ENCODE measurements at regions not wholly inside any gene's neighbourhood (a gene's known extent, or its start where the extent isn't known, plus 50 kb on each side); places are given as distances from the start of the nearest gene placed in this dataset.
A peak's percentile ranks its signal among the peaks of the same experiment; 100 is the strongest.
"Not testable (repeated sequence)": the region's sequence is repeated elsewhere in the genome, so short reads cannot be mapped to it uniquely, and the experiment has no call there.

- 74 to 84% methylated on average over 6 of the region's 6 CpGs for WGBS, 2 donors
- Histone ChIP-seq H3K9me3 (ENCODE audit: control insufficient read depth in 2 of 2, insufficient read depth in 1 of 2, low read depth in 1 of 2, low read length in 1 of 2) (no peaks in the 10 kb centered on the region), H3K27ac (ENCODE audit: low read depth in 2 of 2, low read length in 1 of 2) (no peak overlapping the region), H3K4me1 (ENCODE audit: control insufficient read depth in 2 of 2, insufficient read depth in 2 of 2, low read length in 1 of 2) (no peaks in the 10 kb centered on the region), H3K36me3 (ENCODE audit: control insufficient read depth in 2 of 2, insufficient read depth in 2 of 2, low read length in 1 of 2) (no peaks in the 10 kb centered on the region), H3K4me3 (ENCODE audit: low read depth in 1 of 2, low read length in 2 of 2) (no peak overlapping the region), H3K27me3 (ENCODE audit: control insufficient read depth in 1 of 2, insufficient read depth in 2 of 2, low read length in 2 of 2) (no peaks in the 10 kb centered on the region)
Measured at GRCh38 chr4:141328560-141329173, 108.0 kb downstream of the ZNF330 start.

GRCh38 chr4:141329174-141329569, 108.5 kb downstream of the ZNF330 start:
- no peak overlapping the region for H3K27ac ChIP-seq (ENCODE audit: low read depth in 2 of 2, low read length in 1 of 2)
- WGBS, 2 donors: 44 to 61% methylated on average over 3 of the region's 3 CpGs

GRCh38 chr4:141330616-141331015, 109.9 kb downstream of the ZNF330 start:
- Histone ChIP-seq H3K4me3 (ENCODE audit: low read depth in 1 of 2, low read length in 2 of 2) (no peak overlapping the region), H3K27me3 (ENCODE audit: control insufficient read depth in 1 of 2, insufficient read depth in 2 of 2, low read length in 2 of 2) (no peaks in the 10 kb centered on the region), H3K27ac (ENCODE audit: low read depth in 2 of 2, low read length in 1 of 2) (no peak overlapping the region), H3K9me3 (ENCODE audit: control insufficient read depth in 2 of 2, insufficient read depth in 1 of 2, low read depth in 1 of 2, low read length in 1 of 2) (no peaks in the 10 kb centered on the region), H3K4me1 (ENCODE audit: control insufficient read depth in 2 of 2, insufficient read depth in 2 of 2, low read length in 1 of 2) (no peaks in the 10 kb centered on the region), H3K36me3 (ENCODE audit: control insufficient read depth in 2 of 2, insufficient read depth in 2 of 2, low read length in 1 of 2) (no peaks in the 10 kb centered on the region)
- 79 to 89% methylated on average over 1 of the region's 1 CpG for WGBS, 2 donors

More at GRCh38 chr4:141329174-141329569, 108.5 kb downstream of the ZNF330 start:
- H3K36me3 ChIP-seq (ENCODE audit: control insufficient read depth in 2 of 2, insufficient read depth in 2 of 2, low read length in 1 of 2): no peaks in the 10 kb centered on the region
- no peak overlapping the region for H3K4me3 ChIP-seq (ENCODE audit: low read depth in 1 of 2, low read length in 2 of 2)
- no peaks in the 10 kb centered on the region for H3K27me3 ChIP-seq (ENCODE audit: control insufficient read depth in 1 of 2, insufficient read depth in 2 of 2, low read length in 2 of 2)
- no peaks in the 10 kb centered on the region for H3K9me3 ChIP-seq (ENCODE audit: control insufficient read depth in 2 of 2, insufficient read depth in 1 of 2, low read depth in 1 of 2, low read length in 1 of 2)
- H3K4me1 ChIP-seq (ENCODE audit: control insufficient read depth in 2 of 2, insufficient read depth in 2 of 2, low read length in 1 of 2): no peaks in the 10 kb centered on the region

GRCh38 chr4:141331534-141332358, 111.1 kb downstream of the ZNF330 start:
- Histone ChIP-seq H3K9me3 (ENCODE audit: control insufficient read depth in 2 of 2, insufficient read depth in 1 of 2, low read depth in 1 of 2, low read length in 1 of 2) (no peaks in the 10 kb centered on the region), H3K36me3 (ENCODE audit: control insufficient read depth in 2 of 2, insufficient read depth in 2 of 2, low read length in 1 of 2) (no peaks in the 10 kb centered on the region), H3K4me3 (ENCODE audit: low read depth in 1 of 2, low read length in 2 of 2) (no peak overlapping the region), H3K27ac (ENCODE audit: low read depth in 2 of 2, low read length in 1 of 2) (no peak overlapping the region), H3K27me3 (ENCODE audit: control insufficient read depth in 1 of 2, insufficient read depth in 2 of 2, low read length in 2 of 2) (no peaks in the 10 kb centered on the region), H3K4me1 (ENCODE audit: control insufficient read depth in 2 of 2, insufficient read depth in 2 of 2, low read length in 1 of 2) (no peaks in the 10 kb centered on the region)
- 86 to 93% methylated on average over 14 of the region's 14 CpGs for WGBS, 2 donors

GRCh38 chr4:141332359-141333181, 111.9 kb downstream of the ZNF330 start:
- not testable (repeated sequence) for H3K27me3 ChIP-seq (ENCODE audit: control insufficient read depth in 1 of 2, insufficient read depth in 2 of 2, low read length in 2 of 2); H3K9me3 ChIP-seq (ENCODE audit: control insufficient read depth in 2 of 2, insufficient read depth in 1 of 2, low read depth in 1 of 2, low read length in 1 of 2); H3K4me1 ChIP-seq (ENCODE audit: control insufficient read depth in 2 of 2, insufficient read depth in 2 of 2, low read length in 1 of 2); H3K36me3 ChIP-seq (ENCODE audit: control insufficient read depth in 2 of 2, insufficient read depth in 2 of 2, low read length in 1 of 2); H3K27ac ChIP-seq (ENCODE audit: low read depth in 2 of 2, low read length in 1 of 2)
- H3K4me3 ChIP-seq (ENCODE audit: low read depth in 1 of 2, low read length in 2 of 2): peak overlapping the region in 1 of 2 donors; percentile 11
- 67 to 72% methylated on average over 33 of the region's 33 CpGs for whole genome bisulfite sequencing, 2 donors

GRCh38 chr4:141333456-141334230, 112.9 kb downstream of the ZNF330 start:
- not testable (repeated sequence) for H3K9me3 ChIP-seq (ENCODE audit: control insufficient read depth in 2 of 2, insufficient read depth in 1 of 2, low read depth in 1 of 2, low read length in 1 of 2); H3K27me3 ChIP-seq (ENCODE audit: control insufficient read depth in 1 of 2, insufficient read depth in 2 of 2, low read length in 2 of 2); H3K36me3 ChIP-seq (ENCODE audit: control insufficient read depth in 2 of 2, insufficient read depth in 2 of 2, low read length in 1 of 2); H3K4me1 ChIP-seq (ENCODE audit: control insufficient read depth in 2 of 2, insufficient read depth in 2 of 2, low read length in 1 of 2)
- 12 to 30% methylated on average over 9 to 24 of the region's 24 CpGs for WGBS, 2 donors
- Histone ChIP-seq H3K27ac (ENCODE audit: low read depth in 2 of 2, low read length in 1 of 2) (peak overlapping the region in 1 of 2 donors; percentile 13), H3K4me3 (ENCODE audit: low read depth in 1 of 2, low read length in 2 of 2) (peak overlapping the region; percentile 34 to 37)

- 86 to 92% methylated on average over 1 of the region's 1 CpG for WGBS, 2 donors
- H3K27me3 ChIP-seq (ENCODE audit: control insufficient read depth in 1 of 2, insufficient read depth in 2 of 2, low read length in 2 of 2): no peaks in the 10 kb centered on the region
- H3K36me3 ChIP-seq (ENCODE audit: control insufficient read depth in 2 of 2, insufficient read depth in 2 of 2, low read length in 1 of 2): no peaks in the 10 kb centered on the region
- no peak overlapping the region for H3K27ac ChIP-seq (ENCODE audit: low read depth in 2 of 2, low read length in 1 of 2)
- no peak overlapping the region for H3K4me3 ChIP-seq (ENCODE audit: low read depth in 1 of 2, low read length in 2 of 2)
- H3K4me1 ChIP-seq (ENCODE audit: control insufficient read depth in 2 of 2, insufficient read depth in 2 of 2, low read length in 1 of 2): no peaks in the 10 kb centered on the region
- no peaks in the 10 kb centered on the region for H3K9me3 ChIP-seq (ENCODE audit: control insufficient read depth in 2 of 2, insufficient read depth in 1 of 2, low read depth in 1 of 2, low read length in 1 of 2)
Measured at GRCh38 chr4:141335166-141335565, 114.5 kb downstream of the ZNF330 start.

- no peaks in the 10 kb centered on the region for H3K4me1 ChIP-seq (ENCODE audit: control insufficient read depth in 2 of 2, insufficient read depth in 2 of 2, low read length in 1 of 2)
- no peaks in the 10 kb centered on the region for H3K36me3 ChIP-seq (ENCODE audit: control insufficient read depth in 2 of 2, insufficient read depth in 2 of 2, low read length in 1 of 2)
- no peaks in the 10 kb centered on the region for H3K27me3 ChIP-seq (ENCODE audit: control insufficient read depth in 1 of 2, insufficient read depth in 2 of 2, low read length in 2 of 2)
- H3K4me3 ChIP-seq (ENCODE audit: low read depth in 1 of 2, low read length in 2 of 2): no peak overlapping the region
- 89 to 97% methylated on average over 1 of the region's 1 CpG for WGBS, 2 donors
- H3K9me3 ChIP-seq (ENCODE audit: control insufficient read depth in 2 of 2, insufficient read depth in 1 of 2, low read depth in 1 of 2, low read length in 1 of 2): no peaks in the 10 kb centered on the region
- H3K27ac ChIP-seq (ENCODE audit: low read depth in 2 of 2, low read length in 1 of 2): no peak overlapping the region
Measured at GRCh38 chr4:141338238-141338637, 117.5 kb downstream of the ZNF330 start.

- 83 to 85% methylated on average over 3 of the region's 3 CpGs for WGBS, 2 donors
- Histone ChIP-seq H3K4me3 (ENCODE audit: low read depth in 1 of 2, low read length in 2 of 2) (no peak overlapping the region), H3K27me3 (ENCODE audit: control insufficient read depth in 1 of 2, insufficient read depth in 2 of 2, low read length in 2 of 2) (no peaks in the 10 kb centered on the region), H3K36me3 (ENCODE audit: control insufficient read depth in 2 of 2, insufficient read depth in 2 of 2, low read length in 1 of 2) (no peaks in the 10 kb centered on the region), H3K4me1 (ENCODE audit: control insufficient read depth in 2 of 2, insufficient read depth in 2 of 2, low read length in 1 of 2) (no peaks in the 10 kb centered on the region), H3K9me3 (ENCODE audit: control insufficient read depth in 2 of 2, insufficient read depth in 1 of 2, low read depth in 1 of 2, low read length in 1 of 2) (no peaks in the 10 kb centered on the region), H3K27ac (ENCODE audit: low read depth in 2 of 2, low read length in 1 of 2) (no peak overlapping the region)
Measured at GRCh38 chr4:141339391-141339790, 118.7 kb downstream of the ZNF330 start.

Data from esophagus (tissue), 2 donors.